Inferior parietal cortex (tissue), 1 donor: ENCODE measurements at regions not wholly inside any gene's neighbourhood (a gene's known extent, or its start where the extent isn't known, plus 50 kb on each side); places are given as distances from the start of the nearest gene placed in this dataset.

Source experiments
- DNase-seq: peaks from one replicate; pipeline ENCODE4 v3.0.0-alpha.2; 2016; ENCODE audit errors: extremely low spot score

DNA sequence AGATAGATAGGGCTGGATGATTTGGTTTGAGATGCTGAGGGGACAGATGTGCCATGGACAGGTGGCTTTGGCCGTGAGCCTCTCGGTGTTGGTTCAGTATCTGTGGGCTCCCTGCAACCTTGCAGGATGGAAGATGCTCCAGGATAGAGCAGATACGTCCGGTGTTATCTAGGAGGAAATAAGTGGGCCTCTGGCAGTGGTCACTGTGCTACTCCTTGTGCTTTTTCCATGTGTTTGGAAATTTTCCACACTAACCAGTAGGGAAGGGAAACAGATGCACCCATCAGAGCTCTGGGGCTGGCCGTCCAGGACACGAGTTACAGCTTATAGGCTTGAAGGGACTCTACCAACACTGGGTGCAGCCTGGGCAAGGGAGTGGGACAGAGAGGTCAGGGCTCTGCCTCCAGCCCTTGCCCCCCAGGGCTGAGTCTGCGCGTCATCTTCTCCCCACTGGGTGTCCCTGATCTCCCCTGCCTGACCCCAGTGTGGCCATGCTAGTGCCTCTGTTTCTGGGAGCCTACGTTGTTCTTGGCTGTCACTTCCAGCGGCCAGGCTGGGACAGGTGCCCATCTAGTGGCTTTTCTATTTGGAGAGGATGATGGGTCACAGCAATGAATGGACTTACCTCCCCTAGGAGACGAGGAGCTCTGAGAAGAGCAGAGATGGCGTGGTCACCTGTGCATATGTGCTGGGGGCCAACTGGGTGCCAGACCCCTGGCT lies 166.9 kb downstream of the SEC14L1 start:
- no peak for DNase-seq

- DNase-seq = no peak
These were observed 168.3 kb downstream of the SEC14L1 start for GRCh38 chr17:77308861-77309726.

DNA sequence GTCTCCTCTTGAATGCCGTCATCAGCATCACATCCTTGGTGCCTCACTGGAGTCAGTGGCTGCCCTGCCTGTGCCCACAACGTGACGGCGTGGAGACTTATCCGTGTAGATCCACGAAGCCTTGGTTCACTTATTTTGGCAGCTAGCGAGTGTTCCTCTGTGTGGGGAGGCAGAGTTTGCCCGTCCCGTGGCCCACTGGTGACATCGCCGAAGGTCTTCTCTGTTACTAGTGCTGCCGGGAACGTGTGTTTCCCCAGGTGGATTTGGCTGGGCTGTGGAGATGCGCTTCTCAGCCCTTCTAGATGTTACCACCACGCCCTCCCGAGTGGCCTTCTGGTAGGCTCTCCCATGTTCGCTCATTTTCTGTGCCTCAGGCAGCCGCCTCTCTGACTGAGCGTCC lies 169.6 kb downstream of the SEC14L1 start:
- DNase-seq = no peak

- no peak for DNase-seq
These were observed 170.7 kb downstream of the SEC14L1 start for GRCh38 chr17:77311371-77311981.

DNA sequence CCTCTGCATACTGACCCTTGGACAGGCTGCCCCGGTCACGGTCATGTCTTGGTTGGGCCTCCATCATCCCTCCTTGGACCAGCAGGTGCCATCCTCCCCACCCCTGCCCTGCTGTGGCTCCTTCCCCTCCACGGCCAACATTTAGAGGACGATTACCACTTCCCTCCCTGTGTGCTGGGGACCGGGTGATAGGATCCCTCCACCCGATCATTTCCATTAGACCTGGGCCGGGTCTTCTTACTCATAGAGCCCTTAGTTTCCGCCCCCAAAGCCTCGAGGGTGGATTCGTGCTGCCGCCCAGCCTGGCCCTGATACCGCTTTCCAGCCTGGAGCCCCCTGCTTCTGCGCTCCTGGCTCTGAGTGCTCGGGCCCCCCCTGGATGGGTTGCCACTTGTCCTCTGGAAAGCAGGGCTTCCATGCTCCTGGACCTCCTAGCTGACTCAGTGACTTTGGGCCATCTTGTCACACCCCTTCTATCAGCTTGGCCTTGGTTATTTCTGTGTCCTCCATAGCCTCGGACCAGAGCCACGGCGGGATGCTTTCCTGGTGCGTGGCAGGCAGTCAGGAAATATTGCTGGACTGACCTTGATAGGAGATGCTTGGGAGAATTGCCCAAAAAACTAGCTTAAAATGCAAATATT lies 171.4 kb downstream of the SEC14L1 start:
- DNase-seq = no peak

- DNase-seq = no peak
These were observed 172.2 kb downstream of the SEC14L1 start for GRCh38 chr17:77312786-77313599.

DNA sequence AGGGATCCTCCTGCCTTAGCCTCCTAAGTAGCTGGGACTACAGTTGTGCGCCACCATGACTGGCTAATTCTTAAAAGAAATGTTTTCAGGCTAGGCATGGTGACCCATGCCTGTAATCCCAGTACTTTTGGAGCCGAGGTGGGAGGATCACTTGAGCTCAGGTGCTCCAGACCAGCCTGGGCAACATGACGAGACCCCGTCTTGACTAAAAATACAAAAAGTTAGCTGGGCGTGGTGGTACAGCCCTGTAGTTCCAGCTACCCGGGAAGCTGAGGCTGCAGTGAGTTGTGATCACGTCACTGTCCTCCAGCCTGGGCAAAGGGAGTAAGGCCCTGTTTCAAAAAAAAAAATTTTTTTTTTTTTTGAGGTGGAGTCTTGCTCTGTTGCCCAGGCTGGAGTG lies 173.1 kb downstream of the SEC14L1 start:
- DNase-seq = no peak

- DNase-seq = no peak
These were observed 173.8 kb downstream of the SEC14L1 start for GRCh38 chr17:77314601-77315000.

DNA sequence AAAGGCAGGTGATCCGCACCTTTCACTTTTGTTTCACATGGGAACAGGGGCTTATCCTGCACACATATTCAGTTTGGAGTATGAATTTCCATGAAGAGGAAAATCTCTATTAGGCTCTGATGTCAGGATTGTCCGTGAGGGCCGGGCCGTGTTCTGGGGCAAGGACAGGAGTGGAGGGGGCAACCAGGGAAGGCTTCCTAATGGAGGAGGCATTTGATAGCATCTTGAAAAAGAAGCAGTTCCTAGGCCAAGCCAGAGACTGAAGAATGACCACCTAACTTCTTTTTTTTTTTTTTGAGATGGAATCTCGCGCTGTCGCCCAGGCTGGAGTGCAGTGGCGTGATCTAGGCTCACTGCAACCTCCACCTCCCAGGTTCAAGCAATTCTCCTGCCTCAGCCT lies 174.2 kb downstream of the SEC14L1 start:
- no peak for DNase-seq

DNA sequence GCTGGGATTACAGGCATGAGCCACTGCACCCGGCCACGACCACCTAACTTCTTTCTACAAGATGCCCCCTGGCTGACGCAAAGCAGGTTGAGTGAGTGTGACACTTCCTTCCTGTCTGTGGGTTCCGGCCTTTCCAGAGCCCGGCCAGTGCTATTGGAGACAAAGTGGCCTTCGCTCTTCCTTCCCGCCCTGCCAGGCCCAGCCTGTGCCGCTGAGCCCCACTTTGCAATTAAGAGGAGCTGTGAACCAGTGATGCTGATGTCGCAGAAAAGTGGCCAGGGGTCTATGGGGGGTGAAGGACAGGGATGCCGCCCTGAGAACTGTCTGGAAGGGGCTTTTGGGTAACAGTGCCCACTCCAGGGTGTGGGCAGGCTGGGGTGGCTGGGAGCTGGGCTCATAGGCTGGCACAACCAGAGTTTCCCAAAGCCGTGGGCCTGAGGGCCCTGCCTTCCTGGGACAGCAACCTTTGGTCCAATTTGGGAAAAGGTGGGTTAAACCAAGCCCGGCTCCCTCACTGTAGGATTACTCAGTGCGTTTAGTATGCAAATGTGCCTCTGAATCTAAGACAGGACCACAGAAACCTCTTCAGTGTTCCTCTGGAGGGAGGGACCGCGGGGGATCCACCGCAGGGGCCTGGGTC lies 174.9 kb downstream of the SEC14L1 start:
- no peak for DNase-seq

- no peak for DNase-seq
These were observed 175.4 kb downstream of the SEC14L1 start for GRCh38 chr17:77316191-77316641.

GRCh38 chr17:77316651-77317050 lies 175.9 kb downstream of the SEC14L1 start:
- DNase-seq = no peak

DNA sequence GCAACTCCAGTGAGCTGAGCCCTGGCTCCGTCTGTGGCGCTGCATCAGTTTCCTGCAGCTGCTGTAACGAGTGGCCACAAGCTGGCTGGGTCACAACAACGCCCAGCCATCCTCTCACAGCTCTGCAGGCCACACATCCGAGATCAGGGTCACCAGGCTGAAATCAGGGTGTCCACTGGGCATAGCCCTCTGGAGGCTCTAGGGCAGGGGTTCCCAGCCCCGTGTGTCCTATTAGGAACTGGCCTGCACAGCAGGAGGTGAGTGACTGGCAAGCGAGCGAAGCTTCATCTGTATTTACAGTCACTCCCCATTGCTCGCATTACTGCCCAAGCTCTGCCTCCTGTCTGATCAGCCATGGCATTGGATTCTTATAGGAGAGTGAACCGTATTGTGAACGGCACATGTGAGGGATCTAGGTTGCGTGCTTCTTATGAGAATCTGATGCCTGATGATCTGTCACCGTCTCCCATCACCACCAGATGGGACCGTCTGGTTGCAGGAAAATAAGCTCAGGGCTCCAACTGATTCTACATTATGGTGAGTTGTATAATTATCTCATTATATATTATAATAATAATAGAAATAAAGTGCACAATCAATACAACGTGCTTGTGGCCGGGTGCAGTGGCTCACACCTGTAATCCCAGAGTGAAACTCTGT lies 176.5 kb downstream of the SEC14L1 start:
- DNase-seq = no peak

DNA sequence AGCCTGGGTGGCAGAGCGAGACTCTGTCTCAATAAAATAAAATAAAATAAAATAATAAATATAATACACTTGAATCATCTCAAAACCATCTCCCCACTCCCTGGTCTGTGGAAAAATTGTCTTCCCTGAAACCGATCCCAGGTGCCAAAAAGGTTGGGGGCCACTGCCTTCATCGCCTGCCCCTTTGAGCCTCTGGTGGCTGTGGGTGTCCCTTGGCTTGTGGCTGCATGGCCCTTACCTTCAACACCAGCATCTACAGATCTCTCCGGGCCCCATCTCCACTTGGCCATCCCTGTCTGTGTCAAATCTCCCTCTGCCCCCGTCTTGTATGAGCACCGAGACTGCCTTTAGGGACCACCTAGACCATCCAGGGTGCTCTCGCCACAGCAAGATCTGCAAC lies 177.3 kb downstream of the SEC14L1 start:
- no peak for DNase-seq

DNA sequence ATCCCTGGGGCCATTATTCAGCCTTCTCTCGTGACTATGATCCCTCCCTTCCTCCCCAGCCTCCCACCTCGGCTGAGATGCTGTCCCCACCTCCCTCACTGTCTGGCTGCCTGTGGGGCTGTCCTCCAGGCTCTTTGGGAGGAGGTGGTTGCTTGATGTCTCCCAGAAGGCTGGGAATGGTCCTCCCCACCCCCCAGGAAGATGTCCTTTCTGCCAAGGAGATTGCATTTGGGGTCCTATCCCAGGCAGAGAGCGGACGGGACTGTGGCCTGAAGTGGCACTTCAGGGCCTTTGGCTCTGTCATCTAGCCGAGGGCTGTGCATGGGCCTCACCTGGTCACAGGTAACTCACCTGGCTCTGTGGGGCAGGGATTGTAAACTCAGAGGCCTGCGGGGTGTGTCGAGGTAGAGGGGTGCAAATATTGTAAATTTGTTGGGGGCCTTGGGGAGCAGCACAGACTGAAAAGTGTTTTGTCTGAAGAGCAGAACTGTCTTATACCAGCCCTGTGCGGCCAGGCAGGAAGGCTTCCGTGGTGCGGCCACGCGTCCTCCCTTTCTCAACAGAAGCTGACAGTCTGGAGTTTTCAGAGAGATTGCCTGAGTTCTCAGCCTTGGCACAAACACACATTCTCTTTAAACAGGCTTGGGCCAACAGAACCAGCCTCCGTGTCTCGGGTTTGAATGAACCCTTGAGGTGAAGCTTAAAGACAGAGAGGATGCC lies 177.9 kb downstream of the SEC14L1 start:
- DNase-seq = no peak

DNA sequence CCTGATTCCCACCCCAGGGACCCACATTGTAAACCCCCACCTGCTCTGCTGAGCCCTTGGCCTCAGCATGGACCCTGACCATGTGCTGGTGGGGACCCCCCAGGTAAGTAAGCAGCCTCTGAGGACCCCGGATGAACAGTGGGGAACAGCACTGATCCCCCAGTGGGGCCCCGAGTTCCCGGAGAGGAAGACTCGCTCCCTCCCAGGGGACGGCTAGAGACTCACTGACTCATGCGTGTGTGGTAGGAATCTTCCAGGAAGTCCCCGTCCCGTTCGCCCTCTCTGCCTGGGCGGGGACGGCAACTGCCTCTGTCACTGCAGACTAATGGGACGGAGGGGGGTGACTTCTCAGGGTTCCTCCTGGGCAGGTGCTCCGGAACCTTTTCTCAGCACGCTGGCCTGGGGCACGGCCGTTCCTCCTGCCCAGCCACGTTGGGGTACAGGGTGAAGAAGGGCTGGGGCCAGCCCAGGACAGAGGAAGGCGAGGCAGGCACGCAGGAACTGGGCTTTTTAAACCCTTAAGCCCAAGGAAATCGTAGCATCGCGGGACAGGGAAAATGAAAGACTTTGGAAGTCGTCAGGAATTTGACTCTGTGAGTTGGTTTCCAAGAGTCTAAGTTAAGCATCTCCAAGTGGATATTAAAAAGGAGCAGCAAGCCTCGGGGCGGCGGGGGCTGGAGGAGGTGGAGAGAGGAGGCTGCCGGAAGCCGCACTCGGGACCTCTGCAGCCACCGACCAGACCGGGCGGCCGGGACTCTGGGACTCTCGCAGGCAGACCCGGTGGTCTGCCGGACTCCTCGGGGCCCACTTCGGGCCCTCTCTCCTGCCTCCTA lies 178.7 kb downstream of the SEC14L1 start:
- DNase-seq = no peak

DNA sequence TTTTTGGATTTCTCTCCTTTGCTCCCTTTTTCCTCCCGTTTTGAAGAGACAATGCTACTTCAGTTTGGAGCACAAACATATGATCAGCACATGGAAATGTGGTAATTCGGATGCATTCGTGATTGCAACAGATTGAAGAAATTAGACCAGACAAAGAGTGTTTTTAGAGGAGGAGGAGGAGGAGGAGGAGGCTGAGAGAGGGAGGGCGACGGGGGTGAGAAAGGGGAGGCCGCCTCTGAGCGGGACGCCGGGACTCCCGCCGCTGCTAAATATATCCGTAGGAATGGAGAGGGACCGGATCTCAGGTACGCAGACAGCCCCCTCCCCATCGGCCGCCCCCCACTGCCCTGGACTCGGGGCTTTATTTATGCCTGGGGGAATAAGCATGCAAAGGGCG lies 179.3 kb downstream of the SEC14L1 start:
- no peak for DNase-seq

GRCh38 chr17:77320485-77321256 lies 179.9 kb downstream of the SEC14L1 start:
- no peak for DNase-seq
